DOHH2 (cell line): ENCODE measurements at regions not wholly inside any gene's neighbourhood (a gene's known extent, or its start where the extent isn't known, plus 50 kb on each side); places are given as distances from the start of the nearest gene placed in this dataset.
"Not testable (repeated sequence)": the region's sequence is repeated elsewhere in the genome, so short reads cannot be mapped to it uniquely, and the experiment has no call there.

Source experiments
- EZH2phosphoT487 ChIP-seq: fragments of 200-600 bp; sonication (generic); IDR thresholded peaks from 2 replicates; pipeline ENCODE4 v1.6.1; 2017; ENCODE audit warnings: borderline replicate concordance, mild to moderate bottlenecking, antibody characterized with exemption, low read length, moderate library complexity, mixed read lengths
- TF ChIP-seq, protein P1 (sequence below): fragments of 200-600 bp; sonication (generic); IDR thresholded peaks from one replicate; pipeline ENCODE4 v1.5.1; 2014; ENCODE audit warnings: antibody characterized with exemption, mild to moderate bottlenecking, low read depth, low read length; ENCODE audit not compliant: poor library complexity, severe bottlenecking

DNA sequence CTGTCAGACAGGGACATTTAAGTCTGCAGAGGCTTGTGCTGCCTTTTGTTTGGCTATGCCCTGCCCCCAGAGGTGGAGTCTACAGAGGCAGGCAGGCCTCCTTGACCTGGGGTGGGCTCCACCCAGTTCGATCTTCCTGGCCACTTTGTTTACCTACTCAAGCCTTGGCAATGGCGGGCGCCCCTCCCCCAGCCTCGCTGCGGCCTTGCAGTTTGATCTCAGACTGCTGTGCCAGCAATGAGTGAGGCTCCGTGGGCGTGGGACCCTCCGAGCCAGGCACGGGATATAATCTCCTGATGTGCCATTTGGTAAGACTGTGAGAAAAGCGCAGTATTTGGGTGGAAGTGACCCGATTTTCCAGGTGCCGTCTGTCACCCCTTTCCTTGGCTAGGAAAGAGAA lies 79.2 kb upstream of the ZDHHC15 start:
- TF ChIP-seq, protein P1, sequence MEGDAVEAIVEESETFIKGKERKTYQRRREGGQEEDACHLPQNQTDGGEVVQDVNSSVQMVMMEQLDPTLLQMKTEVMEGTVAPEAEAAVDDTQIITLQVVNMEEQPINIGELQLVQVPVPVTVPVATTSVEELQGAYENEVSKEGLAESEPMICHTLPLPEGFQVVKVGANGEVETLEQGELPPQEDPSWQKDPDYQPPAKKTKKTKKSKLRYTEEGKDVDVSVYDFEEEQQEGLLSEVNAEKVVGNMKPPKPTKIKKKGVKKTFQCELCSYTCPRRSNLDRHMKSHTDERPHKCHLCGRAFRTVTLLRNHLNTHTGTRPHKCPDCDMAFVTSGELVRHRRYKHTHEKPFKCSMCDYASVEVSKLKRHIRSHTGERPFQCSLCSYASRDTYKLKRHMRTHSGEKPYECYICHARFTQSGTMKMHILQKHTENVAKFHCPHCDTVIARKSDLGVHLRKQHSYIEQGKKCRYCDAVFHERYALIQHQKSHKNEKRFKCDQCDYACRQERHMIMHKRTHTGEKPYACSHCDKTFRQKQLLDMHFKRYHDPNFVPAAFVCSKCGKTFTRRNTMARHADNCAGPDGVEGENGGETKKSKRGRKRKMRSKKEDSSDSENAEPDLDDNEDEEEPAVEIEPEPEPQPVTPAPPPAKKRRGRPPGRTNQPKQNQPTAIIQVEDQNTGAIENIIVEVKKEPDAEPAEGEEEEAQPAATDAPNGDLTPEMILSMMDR: not testable (repeated sequence)
- not testable (repeated sequence) for TF ChIP-seq EZH2phosphoT487
